B cell (primary cell): ENCODE measurements at regions not wholly inside any gene's neighbourhood (a gene's known extent, or its start where the extent isn't known, plus 50 kb on each side); places are given as distances from the start of the nearest gene placed in this dataset.

Source experiments
- ATAC-seq: fragments of 200-7000 bp; cut with Tn5 transposase; one replicate; pipeline ENCODE4 v1.10.0; 2021; ENCODE audit warnings: low read depth, mild to moderate bottlenecking, moderate number of reproducible peaks, moderate library complexity
- CTCF ChIA-PET: fragments of 350-600 bp; sonication (Branson Sonifier 250); formaldehyde crosslinking; loops from one replicate; lab custom pipeline; 2021; ENCODE audit warnings: antibody characterized with exemption, inconsistent platforms; lab: Charles Lee
- POLR2A ChIA-PET: fragments of 350-600 bp; sonication (Branson Sonifier 250); formaldehyde crosslinking; loops from one replicate; lab custom pipeline; 2021; ENCODE audit warnings: antibody characterized with exemption; lab: Charles Lee
- DNase-seq: peaks from one replicate; pipeline ENCODE4 v3.0.0; 2013
- H2AFZ ChIP-seq: 2 replicates; pipeline ENCODE4 v1.6.1; 2012; ENCODE audit warnings: mild to moderate bottlenecking, low read depth, low read length; ENCODE audit not compliant: insufficient read depth, poor library complexity, severe bottlenecking
- H3K27ac ChIP-seq, 2 donors: 1 replicate in 1 of 2; 2 replicates in 1 of 2; pipeline ENCODE4 v1.5.1; 2012 to 2013; ENCODE audit warnings: low read length in 2 of 2, mild to moderate bottlenecking in 2 of 2, moderate library complexity in 1 of 2
- H3K27me3 ChIP-seq, 4 experiments: fragments of 200-600 bp in 1 of 4; sonication (generic) in 1 of 4; replicated peaks in 1 of 4; 1 replicate in 2 of 4; 2 replicates in 2 of 4; pipeline versions ENCODE4 v1.6.1 to v1.7.0; 2013 to 2016; ENCODE audit warnings: low read length in 3 of 4, mild to moderate bottlenecking in 2 of 4, mixed read lengths in 1 of 4, moderate library complexity in 1 of 4; ENCODE audit not compliant: insufficient read depth in 4 of 4, control insufficient read depth in 3 of 4; ENCODE audit errors: control extremely low read depth in 1 of 4
- H3K36me3 ChIP-seq, 2 experiments: replicated peaks in 1 of 2; 1 replicate in 1 of 2; 2 replicates in 1 of 2; pipeline versions ENCODE4 v1.6.1 to v1.7.1; 2013; ENCODE audit warnings: low read length in 1 of 2; ENCODE audit not compliant: insufficient read depth in 2 of 2, control insufficient read depth in 1 of 2; ENCODE audit errors: control extremely low read depth in 1 of 2, extremely low read depth in 1 of 2
- H3K4me1 ChIP-seq, 2 donors: fragments of 200-600 bp in 1 of 2; sonication (generic) in 1 of 2; 1 replicate in 1 of 2; 2 replicates in 1 of 2; pipeline versions ENCODE4 v1.5.1 to v1.6.1; 2013 to 2017; ENCODE audit warnings: low read length in 2 of 2; ENCODE audit not compliant: control insufficient read depth in 2 of 2, insufficient read depth in 2 of 2
- H3K4me2 ChIP-seq: replicated peaks from 2 replicates; pipeline ENCODE3; 2012; ENCODE audit warnings: mild to moderate bottlenecking, low read depth, low read length; ENCODE audit not compliant: poor library complexity, severe bottlenecking
- H3K4me3 ChIP-seq, 5 experiments: fragments of 200-600 bp in 1 of 5; sonication (generic) in 1 of 5; 1 replicate in 3 of 5; 2 replicates in 2 of 5; pipeline versions ENCODE4 v1.5.1 to v1.7.0; 2011 to 2016; ENCODE audit warnings: low read length in 4 of 5, mild to moderate bottlenecking in 4 of 5, low read depth in 2 of 5, control low read depth in 1 of 5, moderate library complexity in 1 of 5; ENCODE audit not compliant: insufficient read depth in 1 of 5; ENCODE audit errors: control extremely low read depth in 1 of 5, extremely low read depth in 1 of 5
- H3K79me2 ChIP-seq: fragments of 200-600 bp; sonication (generic); one replicate; pipeline ENCODE4 v1.6.0; 2016; ENCODE audit warnings: low read length; ENCODE audit not compliant: control insufficient read depth, insufficient read depth
- H3K9ac ChIP-seq: fragments of 200-600 bp; sonication (generic); 2 replicates; pipeline ENCODE4 v1.6.1; 2017; ENCODE audit warnings: mild to moderate bottlenecking, low read length, moderate library complexity
- H3K9me3 ChIP-seq, 3 donors: one replicate each; pipeline versions ENCODE4 v1.6.1 to v1.7.1; 2013; ENCODE audit warnings: low read length in 2 of 3; ENCODE audit not compliant: control insufficient read depth in 2 of 3, insufficient read depth in 1 of 3; ENCODE audit errors: control extremely low read depth in 1 of 3
- H4K20me1 ChIP-seq: 2 replicates; pipeline ENCODE4 v1.6.0; 2012; ENCODE audit warnings: mild to moderate bottlenecking, low read length; ENCODE audit not compliant: insufficient read depth, control insufficient read depth, poor library complexity, severe bottlenecking
- H3K27ac Mint-ChIP-seq: one replicate; pipeline ENCODE4 v1.8.0; 2021; ENCODE audit warnings: mixed read lengths
- H3K27me3 Mint-ChIP-seq: one replicate; pipeline ENCODE4 v1.8.0; 2021; ENCODE audit warnings: mixed read lengths
- H3K4me1 Mint-ChIP-seq: one replicate; pipeline ENCODE4 v1.8.0; 2021; ENCODE audit warnings: mixed read lengths
- H3K4me3 Mint-ChIP-seq: one replicate; pipeline ENCODE4 v1.8.0; 2021; ENCODE audit warnings: mixed read lengths
- H3K9me3 Mint-ChIP-seq: one replicate; pipeline ENCODE4 v1.8.0; 2022; ENCODE audit warnings: mixed read lengths; ENCODE audit not compliant: insufficient read depth
- EZH2 ChIP-seq: IDR thresholded peaks from 2 replicates; pipeline ENCODE4 v1.6.1; 2012; ENCODE audit warnings: borderline replicate concordance, low read depth, mild to moderate bottlenecking, moderate library complexity, low read length; ENCODE audit not compliant: insufficient read depth, poor library complexity, severe bottlenecking
- WGBS: methylation state at CpG from one replicate; pipeline ENCODE4 v1.1.5; 2013; ENCODE audit warnings: missing lambda C conversion rate; ENCODE audit not compliant: insufficient coverage; 5-methylcytosine and 5-hydroxymethylcytosine counted together
- intact Hi-C: fragments of 100-400 bp; cut with micrococcal nuclease; formaldehyde crosslinking; loops from one replicate; pipeline ENCODE4 v1.10.0; 2022
- TF ChIP-seq, protein P1 (sequence below): fragments of 200-600 bp; IDR thresholded peaks from one replicate; pipeline ENCODE4 v1.8.0; 2022; ENCODE audit warnings: antibody characterized with exemption, mild to moderate bottlenecking

DNA sequence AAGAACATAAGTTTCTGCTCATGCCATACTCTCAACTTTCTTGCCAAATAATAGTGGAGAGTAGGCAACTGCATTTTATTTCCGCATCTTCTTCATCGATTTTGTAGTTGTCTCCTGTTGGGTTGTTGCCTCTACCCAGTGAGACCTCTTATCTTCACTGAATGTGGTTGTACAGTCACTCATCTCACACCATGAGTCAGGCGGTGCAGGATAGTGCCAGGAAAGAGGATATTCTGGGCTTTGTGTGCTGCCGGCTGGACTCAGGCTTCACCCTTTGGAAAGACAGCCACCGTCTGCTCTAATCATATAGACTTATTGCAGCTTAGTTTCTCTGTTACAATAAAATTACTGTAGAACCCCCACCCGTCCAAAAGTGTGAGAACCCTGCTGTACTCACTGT is 154.3 kb upstream of the USP24 start:
- TF ChIP-seq EZH2: no peak
- TF ChIP-seq, protein P1, sequence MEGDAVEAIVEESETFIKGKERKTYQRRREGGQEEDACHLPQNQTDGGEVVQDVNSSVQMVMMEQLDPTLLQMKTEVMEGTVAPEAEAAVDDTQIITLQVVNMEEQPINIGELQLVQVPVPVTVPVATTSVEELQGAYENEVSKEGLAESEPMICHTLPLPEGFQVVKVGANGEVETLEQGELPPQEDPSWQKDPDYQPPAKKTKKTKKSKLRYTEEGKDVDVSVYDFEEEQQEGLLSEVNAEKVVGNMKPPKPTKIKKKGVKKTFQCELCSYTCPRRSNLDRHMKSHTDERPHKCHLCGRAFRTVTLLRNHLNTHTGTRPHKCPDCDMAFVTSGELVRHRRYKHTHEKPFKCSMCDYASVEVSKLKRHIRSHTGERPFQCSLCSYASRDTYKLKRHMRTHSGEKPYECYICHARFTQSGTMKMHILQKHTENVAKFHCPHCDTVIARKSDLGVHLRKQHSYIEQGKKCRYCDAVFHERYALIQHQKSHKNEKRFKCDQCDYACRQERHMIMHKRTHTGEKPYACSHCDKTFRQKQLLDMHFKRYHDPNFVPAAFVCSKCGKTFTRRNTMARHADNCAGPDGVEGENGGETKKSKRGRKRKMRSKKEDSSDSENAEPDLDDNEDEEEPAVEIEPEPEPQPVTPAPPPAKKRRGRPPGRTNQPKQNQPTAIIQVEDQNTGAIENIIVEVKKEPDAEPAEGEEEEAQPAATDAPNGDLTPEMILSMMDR: no peak
- Histone ChIP-seq H3K27me3 (peaks cover 0 to 12% (median 1%) of the 10 kb centered on the region in 4 experiments), H3K36me3 (no peaks in the 10 kb centered on the region), H2AFZ (no peak overlapping the region), H3K9ac (no peak overlapping the region), H4K20me1 (no peaks in the 10 kb centered on the region), H3K79me2 (no peaks in the 10 kb centered on the region), H3K4me2 (no peak overlapping the region), H3K27ac (no peak overlapping the region), H3K9me3 (peaks cover 0 to 3% (median 2%) of the 10 kb centered on the region in 3 donors), H3K4me3 (no peak overlapping the region), H3K4me1 (no peaks in the 10 kb centered on the region)
- Mint-ChIP-seq H3K9me3 (no peaks in the 10 kb centered on the region), H3K27ac (no peak overlapping the region), H3K27me3 (peaks cover 34% of the 10 kb centered on the region), H3K4me1 (no peaks in the 10 kb centered on the region), H3K4me3 (no peak overlapping the region)
- 93% methylated on average over 3 of the region's 6 CpGs for WGBS
- ChIA-PET POLR2A (no interaction called here), CTCF (interaction anchor here (0.9 kb wide), 1 partner anchor 10 kb away, joined by 3 read pairs; no protein-coding TSS in a partner anchor)
- DNase-seq (no peak), ATAC-seq (no peak)
- intact Hi-C loops: no loop called here

DNA sequence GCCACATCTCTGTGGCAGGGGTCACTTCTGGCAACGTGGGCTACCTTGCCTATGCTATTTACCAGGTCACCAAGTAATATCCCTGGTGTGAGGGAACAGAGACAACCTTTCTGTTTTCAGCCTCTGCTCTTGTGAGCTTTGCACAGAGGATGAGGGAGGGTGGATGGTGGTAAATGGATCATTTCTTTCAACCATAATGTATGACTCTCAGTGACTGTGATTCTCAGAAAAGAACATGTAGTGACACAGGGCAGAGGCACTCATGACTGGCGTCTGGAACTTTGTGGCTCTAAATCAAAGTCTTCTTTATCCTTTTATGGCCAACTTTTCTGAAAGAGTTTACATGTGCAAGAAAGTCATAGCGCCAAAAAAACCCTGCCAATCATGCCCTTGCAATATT is 153.5 kb upstream of the USP24 start:
- H3K4me2 ChIP-seq: no peak overlapping the region
- WGBS: 53% methylated on average over 2 of the region's 3 CpGs
- no peak for TF ChIP-seq EZH2
- TF ChIP-seq, protein P1: no peak
- H3K36me3 ChIP-seq: no peaks in the 10 kb centered on the region
- H3K4me1 Mint-ChIP-seq: no peaks in the 10 kb centered on the region
- peaks cover 0 to 3% (median 2%) of the 10 kb centered on the region in 3 donors for H3K9me3 ChIP-seq
- ATAC-seq: no peak
- H3K4me3 ChIP-seq: no peak overlapping the region
- no peak overlapping the region for H3K27ac ChIP-seq
- no peak overlapping the region for H3K9ac ChIP-seq
- H3K4me1 ChIP-seq: no peaks in the 10 kb centered on the region
- no peak for DNase-seq
- H3K27me3 ChIP-seq: peaks cover 0 to 12% (median 1%) of the 10 kb centered on the region in 4 experiments
- H4K20me1 ChIP-seq: no peaks in the 10 kb centered on the region
- H3K27ac Mint-ChIP-seq: no peak overlapping the region
- intact Hi-C loops: no loop called here
- CTCF ChIA-PET: no interaction called here
- H3K79me2 ChIP-seq: no peaks in the 10 kb centered on the region
- H3K9me3 Mint-ChIP-seq: no peaks in the 10 kb centered on the region
- POLR2A ChIA-PET: no interaction called here
- H3K27me3 Mint-ChIP-seq: peaks cover 42% of the 10 kb centered on the region
- no peak overlapping the region for H2AFZ ChIP-seq
- H3K4me3 Mint-ChIP-seq: no peak overlapping the region
